ENCODE measurements at regions not wholly inside any gene's neighbourhood (a gene's known extent, or its start where the extent isn't known, plus 50 kb on each side); places are given as distances from the start of the nearest gene placed in this dataset.

DNA sequence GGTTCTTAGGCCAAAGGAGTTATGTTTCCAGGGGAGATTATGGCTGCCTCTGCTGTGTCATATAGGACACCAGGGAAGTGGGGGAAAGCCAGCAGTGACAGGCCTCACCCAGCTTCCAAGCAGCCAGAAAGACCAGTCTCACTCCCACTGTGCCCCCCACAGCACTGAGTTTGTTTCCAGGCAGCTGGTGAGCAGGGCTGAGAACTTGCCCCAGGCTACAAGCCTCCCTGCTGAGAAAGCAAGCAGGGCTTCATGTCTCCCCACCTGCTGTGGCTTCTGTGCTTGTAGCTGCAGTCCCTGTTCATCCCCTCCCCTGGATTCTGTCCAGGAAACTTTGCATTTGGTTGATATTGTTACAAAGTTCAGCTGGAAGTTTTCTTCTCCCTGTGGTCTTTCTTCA lies 376.3 kb downstream of the PDCD6IP start:
- peaks cover 5% of the 10 kb centered on the region; the same call in 1 of the 2 replicates for H3K4me1 ChIP-seq (ENCODE audit: control insufficient read depth, insufficient read depth, low read length)
- no peaks in the 10 kb centered on the region for H3K79me2 ChIP-seq (ENCODE audit: control insufficient read depth, insufficient read depth, low read length)
- ATAC-seq (no peak), FAIRE-seq (no peak), DNase-seq (ENCODE audit: low read depth, low spot score) (no peak)
- H3K4me3 ChIP-seq: no peak overlapping the region
- no peaks in the 10 kb centered on the region; the same call in 2 of the 3 replicates for H3K9me3 ChIP-seq (replicated peaks; ENCODE audit: control insufficient read depth, insufficient read depth, low read length)
- H3K27me3 ChIP-seq (replicated peaks in 1 of 2; ENCODE audit: control insufficient read depth in 2 of 2, insufficient read depth in 2 of 2, low read length in 1 of 2): no peaks in the 10 kb centered on the region
- intact Hi-C loops (cut with micrococcal nuclease; ENCODE audit: unreplicated experiment) (no loop called here), in situ Hi-C loops (cut with MboI) (no loop called here)
- no peak overlapping the region for H2AFZ ChIP-seq (ENCODE audit: control insufficient read depth, low read depth, low read length)
- RAD21 ChIA-PET (ENCODE audit: unreplicated experiment): no interaction called here
- CTCF ChIA-PET: no interaction called here
- no peak overlapping the region for H3K9ac ChIP-seq (ENCODE audit: control insufficient read depth, insufficient read depth, low read length)
- no peaks in the 10 kb centered on the region for H4K20me1 ChIP-seq (ENCODE audit: control insufficient read depth, insufficient read depth)
- no TSS peak for BruUV-seq (replicated peaks)
- SMC1A ChIA-PET (ENCODE audit: uncharacterized antibody, unreplicated experiment): interaction anchor here (0.6 kb wide), 1 partner anchor 233 kb away, joined by 4 read pairs; no protein-coding TSS in a partner anchor
- no peak for TF ChIP-seq NBN (IDR thresholded peaks at IDR 0.05)
- TF ChIP-seq, protein P1, sequence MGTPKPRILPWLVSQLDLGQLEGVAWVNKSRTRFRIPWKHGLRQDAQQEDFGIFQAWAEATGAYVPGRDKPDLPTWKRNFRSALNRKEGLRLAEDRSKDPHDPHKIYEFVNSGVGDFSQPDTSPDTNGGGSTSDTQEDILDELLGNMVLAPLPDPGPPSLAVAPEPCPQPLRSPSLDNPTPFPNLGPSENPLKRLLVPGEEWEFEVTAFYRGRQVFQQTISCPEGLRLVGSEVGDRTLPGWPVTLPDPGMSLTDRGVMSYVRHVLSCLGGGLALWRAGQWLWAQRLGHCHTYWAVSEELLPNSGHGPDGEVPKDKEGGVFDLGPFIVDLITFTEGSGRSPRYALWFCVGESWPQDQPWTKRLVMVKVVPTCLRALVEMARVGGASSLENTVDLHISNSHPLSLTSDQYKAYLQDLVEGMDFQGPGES (IDR thresholded peaks at IDR 0.05): no peak
- TF ChIP-seq IRF4 (IDR thresholded peaks at IDR 0.05; ENCODE audit: low read depth, low read length): no peak
- TF ChIP-seq GABPA (IDR thresholded peaks at IDR 0.05; ENCODE audit: low read depth): no peak
- no peak for TF ChIP-seq MYB (IDR thresholded peaks at IDR 0.05; ENCODE audit: borderline replicate concordance, low read depth, low read length)
- TF ChIP-seq BACH1 (IDR thresholded peaks at IDR 0.05; ENCODE audit: borderline replicate concordance): no peak
- no peak for TF ChIP-seq IKZF1 (conservative IDR thresholded peaks at IDR 0.05)
- no peak for TF ChIP-seq FOS (IDR thresholded peaks at IDR 0.05; ENCODE audit: borderline replicate concordance, extremely low read depth, insufficient read length)
- TF ChIP-seq, protein P2, sequence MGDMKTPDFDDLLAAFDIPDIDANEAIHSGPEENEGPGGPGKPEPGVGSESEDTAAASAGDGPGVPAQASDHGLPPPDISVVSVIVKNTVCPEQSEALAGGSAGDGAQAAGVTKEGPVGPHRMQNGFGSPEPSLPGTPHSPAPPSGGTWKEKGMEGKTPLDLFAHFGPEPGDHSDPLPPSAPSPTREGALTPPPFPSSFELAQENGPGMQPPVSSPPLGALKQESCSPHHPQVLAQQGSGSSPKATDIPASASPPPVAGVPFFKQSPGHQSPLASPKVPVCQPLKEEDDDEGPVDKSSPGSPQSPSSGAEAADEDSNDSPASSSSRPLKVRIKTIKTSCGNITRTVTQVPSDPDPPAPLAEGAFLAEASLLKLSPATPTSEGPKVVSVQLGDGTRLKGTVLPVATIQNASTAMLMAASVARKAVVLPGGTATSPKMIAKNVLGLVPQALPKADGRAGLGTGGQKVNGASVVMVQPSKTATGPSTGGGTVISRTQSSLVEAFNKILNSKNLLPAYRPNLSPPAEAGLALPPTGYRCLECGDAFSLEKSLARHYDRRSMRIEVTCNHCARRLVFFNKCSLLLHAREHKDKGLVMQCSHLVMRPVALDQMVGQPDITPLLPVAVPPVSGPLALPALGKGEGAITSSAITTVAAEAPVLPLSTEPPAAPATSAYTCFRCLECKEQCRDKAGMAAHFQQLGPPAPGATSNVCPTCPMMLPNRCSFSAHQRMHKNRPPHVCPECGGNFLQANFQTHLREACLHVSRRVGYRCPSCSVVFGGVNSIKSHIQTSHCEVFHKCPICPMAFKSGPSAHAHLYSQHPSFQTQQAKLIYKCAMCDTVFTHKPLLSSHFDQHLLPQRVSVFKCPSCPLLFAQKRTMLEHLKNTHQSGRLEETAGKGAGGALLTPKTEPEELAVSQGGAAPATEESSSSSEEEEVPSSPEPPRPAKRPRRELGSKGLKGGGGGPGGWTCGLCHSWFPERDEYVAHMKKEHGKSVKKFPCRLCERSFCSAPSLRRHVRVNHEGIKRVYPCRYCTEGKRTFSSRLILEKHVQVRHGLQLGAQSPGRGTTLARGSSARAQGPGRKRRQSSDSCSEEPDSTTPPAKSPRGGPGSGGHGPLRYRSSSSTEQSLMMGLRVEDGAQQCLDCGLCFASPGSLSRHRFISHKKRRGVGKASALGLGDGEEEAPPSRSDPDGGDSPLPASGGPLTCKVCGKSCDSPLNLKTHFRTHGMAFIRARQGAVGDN (IDR thresholded peaks at IDR 0.05): no peak
- no peak for TF ChIP-seq NFXL1 (IDR thresholded peaks at IDR 0.05; ENCODE audit: borderline replicate concordance)
- TF ChIP-seq EGR1 (IDR thresholded peaks at IDR 0.05; ENCODE audit: borderline replicate concordance in 1 of 2, low read depth in 2 of 2, low read length in 2 of 2): no peak
- TF ChIP-seq YBX1 (IDR thresholded peaks at IDR 0.05): no peak
- no peak for TF ChIP-seq SUPT20H (IDR thresholded peaks at IDR 0.05; ENCODE audit: borderline replicate concordance, control insufficient read depth, low read depth, low read length)
- no peak for TF ChIP-seq BHLHE40 (IDR thresholded peaks at IDR 0.05; ENCODE audit: borderline replicate concordance in 1 of 2, low read depth in 2 of 2, low read length in 1 of 2)
- TF ChIP-seq ZNF274 (IDR thresholded peaks at IDR 0.05; ENCODE audit: insufficient read depth, insufficient read length): no peak
- TF ChIP-seq CHD1 (IDR thresholded peaks at IDR 0.05; ENCODE audit: low read depth, low read length): no peak
- TF ChIP-seq ASH2L (IDR thresholded peaks at IDR 0.05; ENCODE audit: borderline replicate concordance, low read depth): no peak
- POLR2A ChIA-PET: no interaction called here
- H3K36me3 ChIP-seq (ENCODE audit: control insufficient read depth in 2 of 2, insufficient read depth in 2 of 2, low read length in 1 of 2): no peaks in the 10 kb centered on the region
- H3K4me2 ChIP-seq (ENCODE audit: control insufficient read depth, insufficient read depth): no peak overlapping the region
- H3K27ac ChIP-seq (ENCODE audit: control insufficient read depth, insufficient read depth): no peak overlapping the region
